ENCODE measurements at regions not wholly inside any gene's neighbourhood (a gene's known extent, or its start where the extent isn't known, plus 50 kb on each side); places are given as distances from the start of the nearest gene placed in this dataset.
"Not testable (repeated sequence)": the region's sequence is repeated elsewhere in the genome, so short reads cannot be mapped to it uniquely, and the experiment has no call there.

DNA sequence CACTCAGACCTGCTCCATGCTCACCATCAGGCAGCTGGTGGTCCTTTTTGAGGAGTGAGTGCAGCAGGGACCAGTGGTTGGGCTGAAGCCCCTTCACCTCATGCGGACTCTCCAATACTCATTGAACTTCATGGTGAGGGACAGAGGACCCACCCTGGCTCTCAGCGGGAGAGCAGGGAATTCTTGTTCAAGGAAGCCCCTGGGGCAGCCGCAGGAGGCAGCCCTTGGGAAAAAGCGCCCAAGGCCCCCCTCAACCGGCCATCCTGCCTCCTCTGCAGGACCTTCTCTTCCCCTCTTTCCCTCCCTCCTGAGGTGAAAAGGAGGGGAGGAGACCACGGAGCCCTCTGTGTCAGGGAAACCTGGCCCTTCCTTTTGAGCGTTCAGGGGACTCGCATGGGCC is 4510.9 kb upstream of the OR11H1 start:
- H3K9ac ChIP-seq (ENCODE audit: low read length); H3K27me3 ChIP-seq (ENCODE audit: insufficient read depth, low read depth, low read length); H3K4me2 ChIP-seq (ENCODE audit: low read length); H3K27ac ChIP-seq (ENCODE audit: low read length); H3K79me2 ChIP-seq (replicated peaks; ENCODE audit: insufficient read depth, low read length); H3K36me3 ChIP-seq (ENCODE audit: insufficient read depth, low read length); H4K20me1 ChIP-seq (ENCODE audit: insufficient read depth); H3F3A ChIP-seq (ENCODE audit: insufficient read depth, low read length, poor library complexity, severe bottlenecking); H2AFZ ChIP-seq (ENCODE audit: low read depth, low read length); H3K4me3 ChIP-seq (ENCODE audit: low read length); H3K9me3 ChIP-seq (ENCODE audit: low read length); H3K9me2 ChIP-seq (ENCODE audit: insufficient read depth, low read length): not testable (repeated sequence)

DNA sequence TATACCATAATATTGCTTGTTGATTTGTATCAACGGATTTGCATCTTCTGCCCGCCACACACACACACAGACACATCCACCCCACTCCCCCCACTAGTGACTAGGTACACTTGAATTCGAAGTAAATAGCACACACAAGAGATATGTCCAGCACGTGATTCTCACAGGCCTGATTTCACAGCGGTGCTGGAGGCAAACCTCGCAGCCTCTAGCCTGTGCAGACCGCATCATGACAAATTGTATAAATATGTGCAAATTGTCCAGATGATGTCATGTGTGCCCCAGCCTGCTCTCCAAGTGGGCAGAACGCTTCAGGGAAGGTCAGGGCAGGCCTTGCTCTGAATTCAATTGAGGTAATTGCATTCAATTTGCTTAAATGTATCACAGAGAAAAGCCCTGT is 4507.5 kb upstream of the OR11H1 start:
- not testable (repeated sequence) for H3K27ac ChIP-seq (ENCODE audit: low read length); H3K9me3 ChIP-seq (ENCODE audit: low read length); H3K9me2 ChIP-seq (ENCODE audit: insufficient read depth, low read length); H3K27me3 ChIP-seq (ENCODE audit: insufficient read depth, low read depth, low read length); H2AFZ ChIP-seq (ENCODE audit: low read depth, low read length); H3K9ac ChIP-seq (ENCODE audit: low read length); H3K79me2 ChIP-seq (replicated peaks; ENCODE audit: insufficient read depth, low read length); H3K4me3 ChIP-seq (ENCODE audit: low read length); H3K36me3 ChIP-seq (ENCODE audit: insufficient read depth, low read length); H4K20me1 ChIP-seq (ENCODE audit: insufficient read depth); H3F3A ChIP-seq (ENCODE audit: insufficient read depth, low read length, poor library complexity, severe bottlenecking); H3K4me2 ChIP-seq (ENCODE audit: low read length)

DNA sequence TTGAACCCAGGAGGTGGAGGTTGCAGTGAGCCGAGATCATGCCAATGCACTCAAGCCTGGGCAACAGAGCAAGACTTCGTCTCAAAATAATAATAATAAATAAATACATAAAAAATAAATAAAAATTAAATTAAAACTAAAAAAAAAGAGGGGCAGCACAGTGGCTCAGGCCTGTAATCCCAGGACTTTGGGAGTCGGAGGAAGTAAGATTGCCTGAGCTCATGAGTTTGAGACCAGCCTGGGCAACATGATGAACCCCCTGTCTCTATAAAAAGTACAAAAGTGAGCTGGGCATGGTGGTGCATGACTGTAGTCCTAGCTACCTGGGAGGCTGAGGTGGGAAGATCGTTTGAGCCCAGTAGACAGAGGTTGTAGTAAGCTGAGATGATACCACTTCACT is 4501.5 kb upstream of the OR11H1 start:
- not testable (repeated sequence) for H3K9me2 ChIP-seq (ENCODE audit: insufficient read depth, low read length); H4K20me1 ChIP-seq (ENCODE audit: insufficient read depth); H3K27me3 ChIP-seq (ENCODE audit: insufficient read depth, low read depth, low read length); H3K9ac ChIP-seq (ENCODE audit: low read length); H3K4me3 ChIP-seq (ENCODE audit: low read length); H2AFZ ChIP-seq (ENCODE audit: low read depth, low read length); H3K36me3 ChIP-seq (ENCODE audit: insufficient read depth, low read length); H3K27ac ChIP-seq (ENCODE audit: low read length); H3K4me2 ChIP-seq (ENCODE audit: low read length); H3F3A ChIP-seq (ENCODE audit: insufficient read depth, low read length, poor library complexity, severe bottlenecking); H3K9me3 ChIP-seq (ENCODE audit: low read length); H3K79me2 ChIP-seq (replicated peaks; ENCODE audit: insufficient read depth, low read length)

DNA sequence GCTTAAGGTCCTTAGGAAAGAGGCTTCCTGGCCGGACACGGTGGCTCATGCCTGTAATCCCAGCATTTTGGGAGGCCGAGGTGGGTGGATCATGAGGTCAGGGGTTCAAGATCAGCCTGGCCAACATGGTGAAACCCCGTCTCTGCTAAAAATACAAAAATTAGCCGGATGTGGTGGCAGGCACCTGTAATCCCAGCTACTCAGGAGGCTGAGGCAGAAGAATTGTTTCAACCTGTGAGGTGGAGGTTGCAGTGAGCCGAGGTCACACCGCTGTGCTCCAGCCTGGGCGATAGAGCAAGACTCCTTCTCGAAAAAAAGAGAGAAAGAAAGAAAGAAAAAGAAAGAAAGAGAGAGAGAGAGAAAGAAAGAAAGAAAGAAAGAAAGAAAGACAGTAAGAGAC is 4500.9 kb upstream of the OR11H1 start:
- not testable (repeated sequence) for H3K27me3 ChIP-seq (ENCODE audit: insufficient read depth, low read depth, low read length); H2AFZ ChIP-seq (ENCODE audit: low read depth, low read length); H3K27ac ChIP-seq (ENCODE audit: low read length); H3K36me3 ChIP-seq (ENCODE audit: insufficient read depth, low read length); H3K9me3 ChIP-seq (ENCODE audit: low read length); H3K9ac ChIP-seq (ENCODE audit: low read length); H3K9me2 ChIP-seq (ENCODE audit: insufficient read depth, low read length); H3K4me2 ChIP-seq (ENCODE audit: low read length); H3K4me3 ChIP-seq (ENCODE audit: low read length); H3F3A ChIP-seq (ENCODE audit: insufficient read depth, low read length, poor library complexity, severe bottlenecking); H4K20me1 ChIP-seq (ENCODE audit: insufficient read depth); H3K79me2 ChIP-seq (replicated peaks; ENCODE audit: insufficient read depth, low read length)

GRCh38 chr22:11027532-11027931 is 4500.5 kb upstream of the OR11H1 start:
- not testable (repeated sequence) for H3K27me3 ChIP-seq (ENCODE audit: insufficient read depth, low read depth, low read length); H3K4me2 ChIP-seq (ENCODE audit: low read length); H3F3A ChIP-seq (ENCODE audit: insufficient read depth, low read length, poor library complexity, severe bottlenecking); H3K4me3 ChIP-seq (ENCODE audit: low read length); H2AFZ ChIP-seq (ENCODE audit: low read depth, low read length); H3K9me2 ChIP-seq (ENCODE audit: insufficient read depth, low read length); H3K36me3 ChIP-seq (ENCODE audit: insufficient read depth, low read length); H4K20me1 ChIP-seq (ENCODE audit: insufficient read depth); H3K9me3 ChIP-seq (ENCODE audit: low read length); H3K27ac ChIP-seq (ENCODE audit: low read length); H3K79me2 ChIP-seq (replicated peaks; ENCODE audit: insufficient read depth, low read length); H3K9ac ChIP-seq (ENCODE audit: low read length)

DNA sequence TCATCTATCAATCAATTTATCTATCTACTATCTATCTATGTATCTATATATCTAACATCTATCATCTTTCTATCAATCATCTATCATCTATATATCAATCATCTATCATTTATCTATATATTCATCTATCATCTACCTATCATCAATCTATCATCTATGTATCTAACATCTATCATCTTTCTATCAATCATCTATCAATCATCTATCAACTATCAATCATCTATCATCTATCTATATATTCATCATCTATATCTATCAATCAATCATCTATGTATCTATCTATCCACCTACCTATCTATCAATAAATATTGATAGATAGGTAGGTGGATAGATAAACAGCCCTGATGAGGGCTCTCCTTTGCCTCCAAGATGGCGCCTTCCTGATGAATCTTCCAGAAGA is 4499.8 kb upstream of the OR11H1 start:
- not testable (repeated sequence) for H3K9ac ChIP-seq (ENCODE audit: low read length); H3K9me3 ChIP-seq (ENCODE audit: low read length); H3K79me2 ChIP-seq (replicated peaks; ENCODE audit: insufficient read depth, low read length)

GRCh38 chr22:11029534-11029933 is 4498.5 kb upstream of the OR11H1 start:
- not testable (repeated sequence) for H2AFZ ChIP-seq (ENCODE audit: low read depth, low read length); H3K9me3 ChIP-seq (ENCODE audit: low read length); H3F3A ChIP-seq (ENCODE audit: insufficient read depth, low read length, poor library complexity, severe bottlenecking); H3K27me3 ChIP-seq (ENCODE audit: insufficient read depth, low read depth, low read length); H3K9ac ChIP-seq (ENCODE audit: low read length); H4K20me1 ChIP-seq (ENCODE audit: insufficient read depth); H3K4me2 ChIP-seq (ENCODE audit: low read length); H3K4me3 ChIP-seq (ENCODE audit: low read length); H3K9me2 ChIP-seq (ENCODE audit: insufficient read depth, low read length); H3K27ac ChIP-seq (ENCODE audit: low read length); H3K36me3 ChIP-seq (ENCODE audit: insufficient read depth, low read length); H3K79me2 ChIP-seq (replicated peaks; ENCODE audit: insufficient read depth, low read length)

More for the DNA sequence above, 4499.8 kb upstream of the OR11H1 start:
- not testable (repeated sequence) for H3K36me3 ChIP-seq (ENCODE audit: insufficient read depth, low read length); H3K27ac ChIP-seq (ENCODE audit: low read length); H3F3A ChIP-seq (ENCODE audit: insufficient read depth, low read length, poor library complexity, severe bottlenecking); H3K4me3 ChIP-seq (ENCODE audit: low read length); H4K20me1 ChIP-seq (ENCODE audit: insufficient read depth); H3K4me2 ChIP-seq (ENCODE audit: low read length); H3K9me2 ChIP-seq (ENCODE audit: insufficient read depth, low read length); H3K27me3 ChIP-seq (ENCODE audit: insufficient read depth, low read depth, low read length); H2AFZ ChIP-seq (ENCODE audit: low read depth, low read length)

- H3K27ac ChIP-seq (ENCODE audit: low read length); H3K4me2 ChIP-seq (ENCODE audit: low read length); H4K20me1 ChIP-seq (ENCODE audit: insufficient read depth); H3K9me2 ChIP-seq (ENCODE audit: insufficient read depth, low read length); H2AFZ ChIP-seq (ENCODE audit: low read depth, low read length); H3F3A ChIP-seq (ENCODE audit: insufficient read depth, low read length, poor library complexity, severe bottlenecking); H3K9ac ChIP-seq (ENCODE audit: low read length); H3K27me3 ChIP-seq (ENCODE audit: insufficient read depth, low read depth, low read length); H3K36me3 ChIP-seq (ENCODE audit: insufficient read depth, low read length); H3K79me2 ChIP-seq (replicated peaks; ENCODE audit: insufficient read depth, low read length); H3K4me3 ChIP-seq (ENCODE audit: low read length): not testable (repeated sequence)
- H3K9me3 ChIP-seq (ENCODE audit: low read length) = peaks cover 11% of the 10 kb centered on the region
Measured at GRCh38 chr22:11029967-11030366, 4498.0 kb upstream of the OR11H1 start.
